Activated T-cell treated with anti-CD3 and anti-CD28 coated beads, Interleukin-2, amount 50 U/mL, for 1 hour (primary cell): ENCODE measurements at regions not wholly inside any gene's neighbourhood (a gene's known extent, or its start where the extent isn't known, plus 50 kb on each side); places are given as distances from the start of the nearest gene placed in this dataset.

Source experiments
- DNase-seq: peaks from one replicate; pipeline ENCODE4 v3.0.0-alpha.2; 2020

- DNase-seq, result no peak
Measured at GRCh38 chr15:95644100-95644875, 686.2 kb upstream of the NR2F2 start.

- no peak for DNase-seq
Measured at GRCh38 chr15:95645791-95646338, 684.6 kb upstream of the NR2F2 start.

GRCh38 chr15:95646484-95647273 is 683.8 kb upstream of the NR2F2 start:
- no peak for DNase-seq

- no peak for DNase-seq
Measured at GRCh38 chr15:95647531-95648277, 682.8 kb upstream of the NR2F2 start.

GRCh38 chr15:95653361-95653805 is 677.1 kb upstream of the NR2F2 start:
- no peak for DNase-seq

- no peak for DNase-seq
Measured at GRCh38 chr15:95655089-95655607, 675.4 kb upstream of the NR2F2 start.

GRCh38 chr15:95656595-95656994 is 673.9 kb upstream of the NR2F2 start:
- DNase-seq, result no peak

GRCh38 chr15:95658799-95659198 is 671.7 kb upstream of the NR2F2 start:
- DNase-seq, result no peak

GRCh38 chr15:95659656-95660055 is 670.8 kb upstream of the NR2F2 start:
- no peak for DNase-seq

- DNase-seq, result no peak
Measured at GRCh38 chr15:95662638-95663037, 667.9 kb upstream of the NR2F2 start.

GRCh38 chr15:95663156-95664100 is 667.1 kb upstream of the NR2F2 start:
- no peak for DNase-seq

- DNase-seq, result no peak
Measured at GRCh38 chr15:95664450-95664849, 666.0 kb upstream of the NR2F2 start.

- DNase-seq, result no peak
Measured at GRCh38 chr15:95669146-95669922, 661.2 kb upstream of the NR2F2 start.

- DNase-seq, result no peak
Measured at GRCh38 chr15:95674031-95674430, 656.5 kb upstream of the NR2F2 start.

- no peak for DNase-seq
Measured at GRCh38 chr15:95676500-95676899, 654.0 kb upstream of the NR2F2 start.

GRCh38 chr15:95679847-95680582 is 650.5 kb upstream of the NR2F2 start:
- DNase-seq, result no peak

- DNase-seq, result no peak
Measured at GRCh38 chr15:95680728-95681127, 649.8 kb upstream of the NR2F2 start.

GRCh38 chr15:95681836-95682544 is 648.5 kb upstream of the NR2F2 start:
- DNase-seq, result no peak

- DNase-seq, result no peak
Measured at GRCh38 chr15:95684126-95684525, 646.4 kb upstream of the NR2F2 start.
